ENCODE measurements at regions not wholly inside any gene's neighbourhood (a gene's known extent, or its start where the extent isn't known, plus 50 kb on each side); places are given as distances from the start of the nearest gene placed in this dataset.

DNA sequence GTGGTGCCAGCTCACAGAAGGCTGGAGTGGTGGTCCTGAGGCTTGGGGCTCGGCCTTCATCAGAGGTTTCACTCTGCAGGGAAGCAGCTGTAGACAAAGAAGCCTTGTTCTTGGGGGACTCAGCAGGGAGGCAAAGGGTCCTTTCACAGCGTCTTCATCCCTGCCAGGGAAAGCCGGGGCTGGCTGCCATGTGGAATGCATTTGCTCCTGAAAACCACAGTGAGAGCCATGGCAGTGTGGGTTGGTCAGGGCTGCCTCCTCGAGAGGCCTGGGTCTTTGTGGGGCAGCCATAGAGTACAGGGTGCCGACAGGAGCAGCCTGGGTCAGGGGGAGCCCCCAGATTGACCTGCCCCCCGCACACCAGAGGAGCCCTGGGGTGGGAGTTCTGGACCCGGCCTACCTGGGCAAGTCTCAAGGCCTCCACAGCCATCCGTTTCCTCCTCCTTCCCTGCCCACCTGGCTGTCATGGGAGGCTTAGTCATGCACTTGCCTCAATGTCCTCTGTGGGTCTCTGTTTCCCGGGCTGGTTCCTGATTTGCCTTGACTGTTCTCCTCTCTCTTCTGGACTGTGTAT is 144.0 kb downstream of the CDC5L start:
- Histone ChIP-seq H3K36me3 (ENCODE audit: control insufficient read depth in 2 of 2, extremely low read depth in 1 of 2, insufficient read depth in 2 of 2, low read length in 2 of 2) (no peaks in the 10 kb centered on the region), H3K9ac (ENCODE audit: control insufficient read depth, extremely low read depth, insufficient read depth, low read length) (no peak overlapping the region), H3K4me3 (ENCODE audit: control insufficient read depth in 2 of 3, extremely low read depth in 1 of 3, insufficient read depth in 2 of 3, low read depth in 1 of 3, low read length in 3 of 3) (no peak overlapping the region), H3K4me2 (ENCODE audit: control insufficient read depth, extremely low read depth, insufficient read depth, low read depth, low read length) (no peak overlapping the region), H3K79me2 (ENCODE audit: control insufficient read depth, insufficient read depth, low read length) (no peaks in the 10 kb centered on the region), H3K9me3 (ENCODE audit: control insufficient read depth, low read depth, low read length) (no peaks in the 10 kb centered on the region), H3K4me1 (ENCODE audit: control insufficient read depth, extremely low read depth, insufficient read depth, low read length) (no peaks in the 10 kb centered on the region), H4K20me1 (ENCODE audit: control insufficient read depth, extremely low read depth, insufficient read depth, low read length) (no peaks in the 10 kb centered on the region), H2AFZ (ENCODE audit: control insufficient read depth, low read length) (no peak overlapping the region), H3K27me3 (ENCODE audit: control insufficient read depth, extremely low read depth, insufficient read depth, low read length) (no peaks in the 10 kb centered on the region), H3K27ac (ENCODE audit: control insufficient read depth, insufficient read depth, low read length) (no peak overlapping the region), H3K9me1 (ENCODE audit: control insufficient read depth, extremely low read depth, insufficient read depth, low read length) (no peaks in the 10 kb centered on the region)
- dilution Hi-C loops (cut with MboI; ENCODE audit: extremely low pct_ligation_motif_present, low sequenced_read_pairs): no loop called here
- no peak for TF ChIP-seq EZH2 (IDR thresholded peaks at IDR 0.05; ENCODE audit: low read length)
- TF ChIP-seq CTCF (optimal IDR thresholded peaks at IDR 0.05 in 1 of 3, IDR thresholded peaks at IDR 0.05 in 1 of 3, conservative IDR thresholded peaks at IDR 0.05 in 1 of 3; ENCODE audit: extremely low read depth in 1 of 3, insufficient read depth in 2 of 3, low read length in 3 of 3): no peak
- FAIRE-seq (no peak), DNase-seq (ENCODE audit: low read depth, low spot score) (no peak)

DNA sequence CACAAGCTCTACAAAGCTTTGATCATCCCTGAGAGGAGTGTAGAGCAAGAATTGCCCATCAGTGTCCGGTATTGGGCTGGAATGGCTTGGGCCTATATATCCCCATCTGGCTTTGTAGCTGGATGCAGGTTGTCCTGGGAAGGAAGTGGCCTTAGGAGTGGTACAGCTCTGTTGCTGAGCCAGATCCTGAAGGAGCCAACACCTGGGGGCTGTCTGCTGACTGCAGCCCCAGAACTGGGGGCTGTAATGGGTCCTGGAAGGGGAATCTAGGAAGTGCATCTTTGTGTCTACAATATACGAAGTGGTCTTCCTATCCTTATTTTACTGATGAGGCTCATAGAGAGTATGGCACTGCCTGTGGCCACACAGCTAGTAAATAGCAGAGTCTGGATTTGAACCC is 145.9 kb downstream of the CDC5L start:
- no peak for TF ChIP-seq CTCF (optimal IDR thresholded peaks at IDR 0.05 in 1 of 3, IDR thresholded peaks at IDR 0.05 in 1 of 3, conservative IDR thresholded peaks at IDR 0.05 in 1 of 3; ENCODE audit: extremely low read depth in 1 of 3, insufficient read depth in 2 of 3, low read length in 3 of 3)
- TF ChIP-seq EZH2 (IDR thresholded peaks at IDR 0.05; ENCODE audit: low read length): no peak
- H3K36me3 ChIP-seq (ENCODE audit: control insufficient read depth in 2 of 2, extremely low read depth in 1 of 2, insufficient read depth in 2 of 2, low read length in 2 of 2): no peaks in the 10 kb centered on the region
- H4K20me1 ChIP-seq (ENCODE audit: control insufficient read depth, extremely low read depth, insufficient read depth, low read length): no peaks in the 10 kb centered on the region
- H3K4me1 ChIP-seq (ENCODE audit: control insufficient read depth, extremely low read depth, insufficient read depth, low read length): no peaks in the 10 kb centered on the region
- H3K9ac ChIP-seq (ENCODE audit: control insufficient read depth, extremely low read depth, insufficient read depth, low read length): no peak overlapping the region
- DNase-seq (ENCODE audit: low read depth, low spot score) (no peak), FAIRE-seq (no peak)
- no peak overlapping the region for H2AFZ ChIP-seq (ENCODE audit: control insufficient read depth, low read length)
- H3K27ac ChIP-seq (ENCODE audit: control insufficient read depth, insufficient read depth, low read length): no peak overlapping the region
- H3K4me2 ChIP-seq (ENCODE audit: control insufficient read depth, extremely low read depth, insufficient read depth, low read depth, low read length): no peak overlapping the region
- no peak overlapping the region for H3K4me3 ChIP-seq (ENCODE audit: control insufficient read depth in 2 of 3, extremely low read depth in 1 of 3, insufficient read depth in 2 of 3, low read depth in 1 of 3, low read length in 3 of 3)
- H3K9me1 ChIP-seq (ENCODE audit: control insufficient read depth, extremely low read depth, insufficient read depth, low read length): no peaks in the 10 kb centered on the region
- no peaks in the 10 kb centered on the region for H3K9me3 ChIP-seq (ENCODE audit: control insufficient read depth, low read depth, low read length)
- dilution Hi-C loops (cut with MboI; ENCODE audit: extremely low pct_ligation_motif_present, low sequenced_read_pairs): no loop called here
- H3K27me3 ChIP-seq (ENCODE audit: control insufficient read depth, extremely low read depth, insufficient read depth, low read length): no peaks in the 10 kb centered on the region
- no peaks in the 10 kb centered on the region for H3K79me2 ChIP-seq (ENCODE audit: control insufficient read depth, insufficient read depth, low read length)
